Colon (tissue), 2 donors: ENCODE measurements at regions not wholly inside any gene's neighbourhood (a gene's known extent, or its start where the extent isn't known, plus 50 kb on each side); places are given as distances from the start of the nearest gene placed in this dataset.
A peak's percentile ranks its signal among the peaks of the same experiment; 100 is the strongest.

Experiments
- FAIRE-seq: peaks from 2 replicates; lab custom pipeline; 2012; peaks lifted over from hg19 to GRCh38; lab: Jason Lieb, UNC
- donor health status: control.
- donor health status: control.

DNA sequence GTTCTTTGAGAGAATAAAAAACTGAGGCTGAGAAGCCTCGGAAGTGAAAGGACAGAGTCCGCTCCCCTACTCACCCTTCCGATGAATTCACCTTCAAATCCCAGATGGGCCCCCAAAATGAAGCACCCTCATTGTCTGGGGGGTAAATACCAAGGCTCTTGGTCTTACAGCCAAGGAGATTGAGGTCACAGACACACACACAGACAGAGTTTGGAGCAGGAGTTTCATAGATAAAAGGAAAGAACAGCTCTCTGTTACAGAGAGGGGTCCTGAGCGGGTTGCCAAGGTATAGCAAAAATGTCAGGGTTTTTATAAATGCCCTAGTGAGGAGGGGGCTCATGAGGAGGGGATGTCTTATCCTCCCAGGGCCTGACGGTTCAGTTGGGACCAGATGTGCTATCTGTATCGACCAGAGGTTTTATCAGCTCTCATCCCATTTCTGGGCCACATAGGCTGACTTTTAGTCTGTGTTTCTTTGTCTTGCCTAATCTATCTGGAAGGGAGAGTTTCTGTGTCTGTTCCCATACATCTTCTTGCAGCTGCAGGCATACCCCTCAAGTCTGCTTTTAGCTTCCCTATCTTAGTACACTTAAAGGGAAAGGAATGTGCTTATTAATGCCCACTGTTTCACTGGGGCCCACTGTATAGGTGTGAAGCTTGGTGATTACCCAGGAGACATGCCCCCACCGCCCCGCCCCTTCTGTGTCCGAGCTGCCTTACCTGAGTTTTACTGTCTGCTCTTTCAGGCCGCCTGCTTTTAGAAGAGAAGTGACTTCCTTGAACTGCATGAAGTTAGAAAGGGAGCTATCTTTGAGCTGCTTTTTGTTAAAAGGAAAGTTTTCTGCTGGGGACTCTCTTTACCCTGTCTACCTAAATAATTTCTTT is 66.8 kb upstream of the ATP11B start:
- no peak for FAIRE-seq

- FAIRE-seq, result no peak
Measured at GRCh38 chr3:182728238-182728637, 65.1 kb upstream of the ATP11B start.

DNA sequence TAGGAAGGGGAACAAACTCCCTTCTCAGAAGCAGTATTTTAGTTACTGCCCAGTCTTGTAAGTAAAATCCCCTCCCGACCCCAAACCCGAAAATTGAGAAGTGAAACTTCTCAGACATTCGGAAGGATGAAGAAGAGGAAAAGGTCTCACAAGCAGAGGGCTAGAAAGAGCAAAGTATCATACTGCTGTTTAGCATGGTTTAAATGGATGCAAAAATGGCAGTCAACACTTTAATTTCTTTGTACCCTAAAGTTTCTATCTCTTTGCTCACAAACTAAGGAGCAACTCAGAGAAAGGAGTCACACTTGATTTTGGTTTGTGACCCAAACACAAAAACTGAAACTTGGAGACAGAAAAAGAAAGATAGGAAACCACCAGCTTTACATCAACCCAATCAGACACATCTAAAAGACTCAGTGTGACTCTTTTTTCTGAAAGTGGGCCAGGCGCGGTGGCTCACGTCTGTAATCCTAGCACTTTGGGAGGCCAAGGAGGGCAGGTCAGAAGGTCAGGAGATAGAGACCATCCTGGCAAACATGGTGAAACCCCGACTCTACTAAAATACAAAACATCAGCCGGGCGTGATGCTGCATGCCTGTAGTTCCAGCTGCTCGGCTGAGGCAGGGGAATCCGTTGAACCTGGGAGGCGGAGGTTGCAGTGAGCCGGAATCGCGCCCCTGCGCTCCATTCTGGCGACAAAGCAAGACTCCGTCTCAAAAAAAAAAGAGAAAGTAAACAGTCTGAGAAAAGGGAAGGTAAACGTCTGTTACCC is 63.2 kb upstream of the ATP11B start:
- no peak for FAIRE-seq

GRCh38 chr3:182730675-182731042 is 62.6 kb upstream of the ATP11B start:
- FAIRE-seq, result no peak

DNA sequence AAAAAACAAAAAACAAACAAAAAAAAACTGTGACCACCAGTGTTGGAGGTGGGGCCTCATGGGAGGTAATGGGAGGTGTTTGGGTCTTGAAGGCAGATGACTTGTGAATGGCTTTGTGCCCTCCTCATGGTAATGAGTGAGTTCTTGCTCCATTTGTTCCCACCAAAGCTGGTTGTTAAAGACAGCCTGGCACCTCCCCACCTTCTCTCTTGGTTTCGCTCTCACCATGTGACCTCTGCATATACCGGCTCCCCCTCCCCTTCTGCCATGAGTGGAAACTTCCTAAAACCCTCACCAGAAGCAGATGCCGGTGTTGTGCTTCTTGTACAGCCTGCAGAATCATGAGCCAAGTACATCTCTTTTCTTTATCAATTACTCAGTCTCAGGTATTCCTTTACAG is 61.5 kb upstream of the ATP11B start:
- no peak for FAIRE-seq

- no peak for FAIRE-seq
Measured at GRCh38 chr3:182732232-182733015, 60.9 kb upstream of the ATP11B start.

- FAIRE-seq, result no peak
Measured at GRCh38 chr3:182735672-182736071, 57.6 kb upstream of the ATP11B start.

GRCh38 chr3:182737825-182738224 is 55.5 kb upstream of the ATP11B start:
- FAIRE-seq, result no peak

DNA sequence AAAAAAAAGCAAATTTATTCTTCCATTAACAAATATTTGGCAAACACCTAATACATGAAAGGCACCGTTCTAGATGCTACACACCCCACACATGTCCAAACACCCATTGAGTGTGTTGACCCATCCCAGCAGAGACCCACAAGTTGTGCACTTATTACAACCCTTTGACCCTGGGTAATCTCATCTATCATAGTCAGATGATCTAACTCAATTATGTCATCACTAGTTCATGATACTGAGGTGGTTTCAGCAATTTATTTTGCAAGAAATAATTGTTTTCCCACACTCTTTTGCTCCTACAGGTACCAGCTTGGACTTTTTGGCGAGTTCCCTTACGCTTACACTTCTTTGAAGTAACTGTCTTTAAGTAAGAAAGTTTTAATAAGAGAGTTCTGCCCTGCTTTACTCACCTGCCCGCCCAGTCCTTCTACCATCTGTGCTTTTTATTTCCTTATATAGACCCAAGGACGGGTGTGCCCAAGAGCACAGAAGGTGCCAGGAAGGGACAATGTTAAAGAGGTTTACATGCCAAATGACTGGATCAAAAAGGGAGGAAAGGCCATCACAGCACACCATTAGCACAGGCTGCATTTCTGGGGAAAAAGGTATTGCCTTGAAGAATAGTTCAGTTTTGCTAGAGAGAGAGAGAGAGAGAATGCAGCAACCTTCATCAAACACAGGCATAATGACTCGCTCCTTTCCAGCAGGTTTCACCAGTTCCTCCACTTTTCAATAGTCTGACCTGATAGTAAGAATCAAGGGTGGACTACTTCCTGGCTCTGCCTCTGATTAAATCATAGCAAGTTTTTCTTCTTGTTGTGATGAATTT is 54.5 kb upstream of the ATP11B start:
- FAIRE-seq, result no peak

- FAIRE-seq, result no peak
Measured at GRCh38 chr3:182739619-182740018, 53.7 kb upstream of the ATP11B start.

DNA sequence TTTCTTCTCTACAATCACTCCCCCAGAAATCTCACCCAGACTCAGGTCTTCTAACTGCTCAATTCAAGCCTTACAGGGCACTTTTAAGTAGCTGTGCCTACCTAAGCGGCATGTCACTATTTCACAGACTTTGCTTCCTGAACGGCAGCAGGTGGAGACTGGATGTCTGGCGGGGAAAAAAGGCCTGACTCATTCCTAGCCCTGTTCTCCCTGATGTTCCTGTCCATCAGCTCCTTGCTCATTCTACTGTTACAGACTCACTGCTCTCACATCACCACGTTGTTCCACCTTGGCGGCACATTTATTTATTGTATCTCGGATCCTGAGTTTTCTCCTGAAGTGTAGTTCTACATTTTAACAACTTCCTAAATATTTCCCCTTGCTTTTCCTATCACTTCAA is 52.6 kb upstream of the ATP11B start:
- FAIRE-seq, result no peak

GRCh38 chr3:182741214-182741613 is 52.1 kb upstream of the ATP11B start:
- FAIRE-seq, result peak; percentile 94
